HEK293 (cell line): ENCODE measurements at regions not wholly inside any gene's neighbourhood (a gene's known extent, or its start where the extent isn't known, plus 50 kb on each side); places are given as distances from the start of the nearest gene placed in this dataset.

Experiments used
- CTCF ChIA-PET: fragments of 350-600 bp; formaldehyde crosslinking; extraction: SDS; loops from one replicate; lab custom pipeline; 2021; ENCODE audit warnings: antibody characterized with exemption; lab: Yijun Ruan, JAX
- POLR2A ChIA-PET: fragments of 300-600 bp; formaldehyde crosslinking; extraction: SDS; loops from one replicate; lab custom pipeline; 2020; ENCODE audit warnings: antibody characterized with exemption, inconsistent platforms; lab: Yijun Ruan, JAX
- H3K27ac ChIP-seq: fragments of 200-500 bp; sonication (Bioruptor generic); 2 replicates; pipeline ENCODE4 v1.5.1; 2014; ENCODE audit warnings: low read depth, low read length, control low read depth, inconsistent platforms; ENCODE audit errors: extremely low read depth
- H3K36me3 ChIP-seq, 2 experiments: fragments of 200-500 bp in 1 of 2; sonication (Bioruptor generic) in 1 of 2; 1 replicate in 1 of 2; 2 replicates in 1 of 2; pipeline ENCODE4 v1.5.1; 2014 to 2017; ENCODE audit warnings: inconsistent platforms in 2 of 2, low read length in 2 of 2; ENCODE audit not compliant: control insufficient read depth in 2 of 2, insufficient read depth in 1 of 2
- H3K4me1 ChIP-seq: fragments of 200-500 bp; sonication (Bioruptor generic); 2 replicates; pipeline ENCODE4 v1.5.1; 2014; ENCODE audit warnings: mild to moderate bottlenecking, low read length, inconsistent platforms; ENCODE audit not compliant: control insufficient read depth, insufficient read depth
- H3K4me3 ChIP-seq: 2 replicates; pipeline ENCODE4 v1.5.1; 2011; ENCODE audit warnings: low read depth, mild to moderate bottlenecking, control low read depth, low read length, moderate library complexity
- H3K9me3 ChIP-seq: fragments of 200-500 bp; sonication (Bioruptor generic); 2 replicates; pipeline ENCODE4 v1.5.1; 2014; ENCODE audit warnings: low read depth, low read length, inconsistent platforms; ENCODE audit not compliant: control insufficient read depth, insufficient read depth
- GLI2 ChIP-seq: fragments of 450-650 bp; formaldehyde crosslinking; IDR thresholded peaks from 2 replicates; pipeline ENCODE4; 2017; ENCODE audit warnings: missing biosample characterization, missing genetic modification characterization, low read depth, borderline replicate concordance
- HIC1 ChIP-seq: fragments of 450-650 bp; formaldehyde crosslinking; IDR thresholded peaks from 2 replicates; pipeline ENCODE4 v1.5.1; 2016; ENCODE audit warnings: missing biosample characterization, missing genetic modification characterization
- KLF1 ChIP-seq: fragments of 450-650 bp; formaldehyde crosslinking; IDR thresholded peaks from 2 replicates; pipeline ENCODE4 v1.5.1; 2016; ENCODE audit warnings: missing biosample characterization, missing genetic modification characterization
- PBX3 ChIP-seq: sonication (generic); formaldehyde crosslinking; IDR thresholded peaks from 2 replicates; pipeline ENCODE4 v1.8.1; 2022; ENCODE audit warnings: mild to moderate bottlenecking, moderate library complexity, missing genetic modification reagents
- REPIN1 ChIP-seq: fragments of 450-650 bp; formaldehyde crosslinking; IDR thresholded peaks from 2 replicates; pipeline ENCODE4 v1.5.1; 2017; ENCODE audit warnings: missing biosample characterization, missing genetic modification characterization, low read depth
- SP2 ChIP-seq: fragments of 450-650 bp; formaldehyde crosslinking; IDR thresholded peaks from 2 replicates; pipeline ENCODE4 v1.5.1; 2016; ENCODE audit warnings: missing biosample characterization, missing genetic modification characterization
- ZBTB11 ChIP-seq: fragments of 450-650 bp; formaldehyde crosslinking; conservative IDR thresholded peaks from 2 replicates; pipeline ENCODE4 v1.5.1; 2016; ENCODE audit warnings: low read depth, missing biosample characterization, missing genetic modification characterization
- ZBTB48 ChIP-seq: fragments of 450-650 bp; formaldehyde crosslinking; IDR thresholded peaks from 2 replicates; pipeline ENCODE4 v1.5.1; 2016; ENCODE audit warnings: missing biosample characterization, missing genetic modification characterization
- ZFHX2 ChIP-seq: fragments of 450-650 bp; formaldehyde crosslinking; conservative IDR thresholded peaks from 2 replicates; pipeline ENCODE4 v1.5.1; 2016; ENCODE audit warnings: missing biosample characterization, missing genetic modification characterization
- ZNF114 ChIP-seq: fragments of 450-650 bp; formaldehyde crosslinking; IDR thresholded peaks from 2 replicates; pipeline ENCODE4 v1.5.0; 2017; ENCODE audit warnings: missing biosample characterization, missing genetic modification characterization
- ZNF16 ChIP-seq: fragments of 450-650 bp; formaldehyde crosslinking; IDR thresholded peaks from 2 replicates; pipeline ENCODE4 v1.5.1; 2016; ENCODE audit warnings: low read depth, missing biosample characterization, missing genetic modification characterization
- ZNF184 ChIP-seq: fragments of 450-650 bp; IDR thresholded peaks from 2 replicates; pipeline ENCODE4 v1.5.1; 2018; ENCODE audit warnings: missing biosample characterization, mild to moderate bottlenecking, missing genetic modification characterization
- ZNF280D ChIP-seq: fragments of 450-650 bp; formaldehyde crosslinking; IDR thresholded peaks from 2 replicates; pipeline ENCODE4 v1.5.1; 2016; ENCODE audit warnings: missing biosample characterization, missing genetic modification characterization
- ZNF426 ChIP-seq: fragments of 450-650 bp; formaldehyde crosslinking; IDR thresholded peaks from 2 replicates; pipeline ENCODE4 v1.5.1; 2017; ENCODE audit warnings: missing biosample characterization, missing genetic modification characterization, mild to moderate bottlenecking, inconsistent platforms, moderate library complexity
- ZNF510 ChIP-seq: fragments of 450-650 bp; formaldehyde crosslinking; IDR thresholded peaks from 2 replicates; pipeline ENCODE4 v1.5.1; 2018; ENCODE audit warnings: mild to moderate bottlenecking, missing genetic modification characterization, missing biosample characterization; ENCODE audit not compliant: insufficient replicate concordance
- ZNF610 ChIP-seq: fragments of 450-650 bp; formaldehyde crosslinking; IDR thresholded peaks from 2 replicates; pipeline ENCODE4 v1.5.1; 2016; ENCODE audit warnings: missing biosample characterization, missing genetic modification characterization, borderline replicate concordance
- ZNF837 ChIP-seq: fragments of 450-650 bp; formaldehyde crosslinking; IDR thresholded peaks from 2 replicates; pipeline ENCODE4 v1.5.1; 2016; ENCODE audit warnings: missing biosample characterization, missing genetic modification characterization
- ZSCAN16 ChIP-seq: fragments of 450-650 bp; formaldehyde crosslinking; IDR thresholded peaks from 2 replicates; pipeline ENCODE4 v1.5.1; 2016; ENCODE audit warnings: missing biosample characterization, missing genetic modification characterization

- no peaks in the 10 kb centered on the region for H3K4me1 ChIP-seq
- no peak for TF ChIP-seq ZNF837 (tag by site-specific recombination)
- no peaks in the 10 kb centered on the region for H3K36me3 ChIP-seq
- no peak overlapping the region for H3K27ac ChIP-seq
- H3K9me3 ChIP-seq: no peaks in the 10 kb centered on the region
- H3K4me3 ChIP-seq: no peak overlapping the region
- POLR2A ChIA-PET: interaction anchor here (0.6 kb wide), 1 partner anchor 11 kb away, joined by 3 read pairs; no protein-coding TSS in a partner anchor
- CTCF ChIA-PET: interaction anchor here (0.5 kb wide), 1 partner anchor 13 kb away, joined by 3 read pairs; no protein-coding TSS in a partner anchor
Observed at GRCh38 chr16:65494080-65494479, 372.2 kb upstream of the CDH11 start.

GRCh38 chr16:65490286-65490685 is 368.4 kb upstream of the CDH11 start:
- no peak for TF ChIP-seq KLF1
- no peak for TF ChIP-seq ZNF837 (tag by site-specific recombination)
- no peak for TF ChIP-seq ZNF610 (tag by site-specific recombination)
- no peak for TF ChIP-seq HIC1 (tag by site-specific recombination)
- no peak for TF ChIP-seq ZFHX2
- TF ChIP-seq ZSCAN16 (tag by site-specific recombination): no peak
- TF ChIP-seq ZNF426 (tag by site-specific recombination): no peak
- TF ChIP-seq ZBTB48 (tag by site-specific recombination): no peak
- TF ChIP-seq REPIN1 (tag by site-specific recombination): no peak
- no peak for TF ChIP-seq GLI2 (tag by site-specific recombination)
- no peak for TF ChIP-seq ZNF114 (tag by site-specific recombination)
- no peak for TF ChIP-seq ZNF16
- no peak for TF ChIP-seq ZNF280D (tag by site-specific recombination)
- Histone ChIP-seq H3K4me1 (no peaks in the 10 kb centered on the region), H3K9me3 (no peaks in the 10 kb centered on the region), H3K36me3 (no peaks in the 10 kb centered on the region), H3K27ac (no peak overlapping the region), H3K4me3 (no peak overlapping the region)
- ChIA-PET POLR2A (no interaction called here), CTCF (no interaction called here)

GRCh38 chr16:65489531-65490023 is 367.7 kb upstream of the CDH11 start:
- H3K9me3 ChIP-seq: no peaks in the 10 kb centered on the region
- CTCF ChIA-PET: interaction anchor here (0.7 kb wide), 1 partner anchor 40 kb away, joined by 3 read pairs; no protein-coding TSS in a partner anchor
- H3K4me1 ChIP-seq: no peaks in the 10 kb centered on the region
- H3K27ac ChIP-seq: no peak overlapping the region
- no peak overlapping the region for H3K4me3 ChIP-seq
- no peaks in the 10 kb centered on the region for H3K36me3 ChIP-seq
- POLR2A ChIA-PET: no interaction called here
- TF ChIP-seq ZBTB11 (no peak), SP2 (tag by site-specific recombination) (no peak), ZNF510 (tag by site-specific recombination) (no peak), ZNF184 (tag by site-specific recombination) (no peak), PBX3 (no peak)
